OCI-LY7 (cell line): ENCODE measurements at regions not wholly inside any gene's neighbourhood (a gene's known extent, or its start where the extent isn't known, plus 50 kb on each side); places are given as distances from the start of the nearest gene placed in this dataset.

ENCODE experiments used
- EZH2phosphoT487 ChIP-seq: fragments of 200-600 bp; sonication (generic); IDR thresholded peaks from 2 replicates; pipeline ENCODE4 v1.6.1; 2018; ENCODE audit warnings: low read depth, borderline replicate concordance, mild to moderate bottlenecking, mixed run types, antibody characterized with exemption, low read length, moderate library complexity, mixed read lengths
- TF ChIP-seq, protein P1 (sequence below): fragments of 200-600 bp; sonication (generic); conservative IDR thresholded peaks from 2 replicates; pipeline ENCODE4 v1.5.1; 2014; ENCODE audit warnings: mild to moderate bottlenecking, antibody characterized with exemption, low read length, moderate library complexity, mixed read lengths

DNA sequence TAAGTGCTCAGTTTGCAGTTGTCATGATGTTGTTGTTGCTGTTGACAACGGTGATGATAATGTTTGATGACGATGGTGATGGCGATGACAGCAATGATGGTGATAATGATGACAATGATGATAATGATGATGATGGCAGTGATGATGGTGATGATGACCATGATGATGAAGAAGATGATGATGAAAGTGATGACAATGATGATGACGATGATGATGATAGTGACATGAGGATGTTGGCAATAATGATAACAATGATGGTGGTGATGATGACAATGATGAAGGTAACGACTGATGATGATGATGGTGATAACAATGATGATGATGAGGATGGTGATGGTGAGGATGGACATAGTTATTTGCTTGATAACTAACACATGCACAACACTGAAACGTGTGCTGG lies 778.5 kb downstream of the VRK1 start:
- TF ChIP-seq, protein P1, sequence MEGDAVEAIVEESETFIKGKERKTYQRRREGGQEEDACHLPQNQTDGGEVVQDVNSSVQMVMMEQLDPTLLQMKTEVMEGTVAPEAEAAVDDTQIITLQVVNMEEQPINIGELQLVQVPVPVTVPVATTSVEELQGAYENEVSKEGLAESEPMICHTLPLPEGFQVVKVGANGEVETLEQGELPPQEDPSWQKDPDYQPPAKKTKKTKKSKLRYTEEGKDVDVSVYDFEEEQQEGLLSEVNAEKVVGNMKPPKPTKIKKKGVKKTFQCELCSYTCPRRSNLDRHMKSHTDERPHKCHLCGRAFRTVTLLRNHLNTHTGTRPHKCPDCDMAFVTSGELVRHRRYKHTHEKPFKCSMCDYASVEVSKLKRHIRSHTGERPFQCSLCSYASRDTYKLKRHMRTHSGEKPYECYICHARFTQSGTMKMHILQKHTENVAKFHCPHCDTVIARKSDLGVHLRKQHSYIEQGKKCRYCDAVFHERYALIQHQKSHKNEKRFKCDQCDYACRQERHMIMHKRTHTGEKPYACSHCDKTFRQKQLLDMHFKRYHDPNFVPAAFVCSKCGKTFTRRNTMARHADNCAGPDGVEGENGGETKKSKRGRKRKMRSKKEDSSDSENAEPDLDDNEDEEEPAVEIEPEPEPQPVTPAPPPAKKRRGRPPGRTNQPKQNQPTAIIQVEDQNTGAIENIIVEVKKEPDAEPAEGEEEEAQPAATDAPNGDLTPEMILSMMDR: no peak
- TF ChIP-seq EZH2phosphoT487: no peak
